GM21576 (cell line): ENCODE measurements at regions not wholly inside any gene's neighbourhood (a gene's known extent, or its start where the extent isn't known, plus 50 kb on each side); places are given as distances from the start of the nearest gene placed in this dataset.

Source experiments
- ATAC-seq: cut with Tn5 transposase; IDR thresholded peaks from one replicate; pipeline ENCODE4 v1.9.1; 2021; ENCODE audit warnings: mild to moderate bottlenecking, moderate library complexity; ENCODE audit not compliant: unreplicated experiment

DNA sequence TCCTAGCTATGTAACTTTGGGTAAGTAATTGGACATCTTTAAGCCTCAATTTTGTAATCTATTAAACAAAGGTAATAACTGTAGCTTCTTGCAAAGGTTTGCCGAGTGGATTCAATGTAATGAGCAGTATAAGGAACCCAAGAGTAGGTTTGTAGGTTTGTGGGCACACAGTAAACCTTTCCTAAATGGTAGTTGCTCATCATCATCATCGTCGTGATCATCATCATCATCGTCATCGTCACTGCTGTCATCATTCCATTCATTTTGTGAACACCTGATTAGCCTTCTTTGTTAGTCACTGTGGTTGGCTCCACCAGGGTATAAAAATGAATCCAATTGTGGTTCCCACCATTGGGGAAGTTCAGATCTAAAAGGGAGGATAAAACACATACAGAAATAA lies 223.1 kb upstream of the KIRREL3 start:
- no peak for ATAC-seq

DNA sequence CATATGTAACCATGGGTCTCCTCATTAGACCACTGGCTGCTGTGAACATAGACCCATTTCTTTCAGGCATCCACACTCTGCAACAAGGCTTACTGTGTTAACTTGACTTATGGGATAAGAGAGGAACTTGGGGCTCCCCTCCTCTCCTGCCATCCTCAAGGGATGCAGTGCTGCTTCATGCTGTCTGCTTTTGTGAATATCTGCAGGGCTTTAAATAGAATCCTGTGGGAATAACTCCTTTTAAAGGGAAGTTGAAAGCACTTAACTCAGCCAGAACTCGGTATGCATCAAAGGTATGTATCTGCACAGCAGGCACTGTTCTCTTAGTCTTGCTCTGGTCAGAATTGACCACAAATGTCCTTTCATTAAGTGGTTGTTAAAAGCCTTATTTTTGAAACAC lies 222.5 kb upstream of the KIRREL3 start:
- ATAC-seq = no peak

DNA sequence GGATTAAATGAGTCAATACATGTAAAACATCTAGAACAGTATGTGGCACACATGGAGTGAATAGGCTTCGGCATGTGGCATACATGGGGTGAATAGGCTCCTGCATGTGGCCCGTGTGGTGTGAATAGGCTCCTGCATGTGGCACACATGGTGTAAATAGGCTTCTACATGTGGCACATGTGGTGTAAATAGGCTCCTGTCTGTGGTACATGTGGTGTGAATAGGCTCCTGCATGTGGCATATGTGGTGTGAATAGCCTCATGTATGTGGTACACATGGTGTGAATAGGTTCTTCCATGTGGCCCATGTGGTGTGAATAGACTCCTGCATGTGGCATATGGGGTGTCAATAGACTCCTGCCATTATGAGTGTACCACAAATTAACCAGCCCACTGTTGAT lies 219.1 kb upstream of the KIRREL3 start:
- no peak for ATAC-seq

DNA sequence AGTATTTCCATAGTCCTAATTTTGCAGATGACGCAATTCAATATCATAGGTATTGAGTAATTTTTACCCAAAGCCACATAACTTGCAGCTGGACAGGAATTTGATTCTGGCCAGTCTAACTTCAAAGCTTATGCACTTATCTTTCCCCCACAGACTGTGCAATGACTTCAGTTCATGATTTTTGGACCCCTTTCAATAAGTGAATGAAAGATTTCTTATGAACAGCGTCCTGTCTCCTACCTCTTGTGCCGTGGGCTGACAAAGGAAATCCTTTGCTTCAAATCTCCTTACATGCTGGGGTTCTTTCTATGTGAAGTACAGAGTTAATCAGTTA lies 217.7 kb upstream of the KIRREL3 start:
- no peak for ATAC-seq

DNA sequence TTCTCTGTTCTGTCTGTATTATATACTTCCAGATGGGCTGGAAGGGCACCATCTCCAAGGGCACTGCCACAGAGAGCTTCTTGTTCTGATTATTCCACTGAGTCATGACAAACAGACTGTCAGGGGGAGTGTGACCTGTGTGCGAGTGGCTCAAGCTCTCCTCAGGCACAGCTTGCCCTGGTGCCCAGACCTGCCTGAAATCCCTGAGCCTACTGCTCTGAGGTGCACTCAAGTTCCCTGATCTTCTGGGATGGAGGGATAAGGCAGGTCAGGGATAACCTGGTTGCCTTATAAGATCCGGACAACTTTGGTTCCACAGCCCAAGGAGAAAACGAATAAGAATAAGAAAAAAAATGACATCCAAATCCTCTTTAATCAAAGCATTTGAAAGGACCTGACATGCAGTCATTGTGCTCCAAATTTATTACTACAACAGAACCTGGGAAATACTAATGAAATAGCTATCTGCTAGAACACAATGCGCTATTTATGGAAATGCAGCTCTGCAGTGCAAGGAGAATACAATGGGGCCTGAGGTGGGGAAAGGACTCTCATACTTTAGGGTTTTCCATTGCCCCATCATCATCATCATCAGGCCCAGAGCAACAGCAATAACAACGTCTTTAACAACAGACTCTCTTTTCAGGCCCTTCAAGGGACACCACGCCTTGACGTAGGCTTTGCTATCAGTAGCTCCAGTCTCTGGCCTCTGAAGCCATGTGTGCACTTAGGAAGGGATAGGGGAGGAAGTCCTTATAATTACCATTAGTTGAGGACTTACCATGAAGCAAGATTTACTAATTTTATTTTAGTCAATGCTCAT lies 217.1 kb upstream of the KIRREL3 start:
- no peak for ATAC-seq

DNA sequence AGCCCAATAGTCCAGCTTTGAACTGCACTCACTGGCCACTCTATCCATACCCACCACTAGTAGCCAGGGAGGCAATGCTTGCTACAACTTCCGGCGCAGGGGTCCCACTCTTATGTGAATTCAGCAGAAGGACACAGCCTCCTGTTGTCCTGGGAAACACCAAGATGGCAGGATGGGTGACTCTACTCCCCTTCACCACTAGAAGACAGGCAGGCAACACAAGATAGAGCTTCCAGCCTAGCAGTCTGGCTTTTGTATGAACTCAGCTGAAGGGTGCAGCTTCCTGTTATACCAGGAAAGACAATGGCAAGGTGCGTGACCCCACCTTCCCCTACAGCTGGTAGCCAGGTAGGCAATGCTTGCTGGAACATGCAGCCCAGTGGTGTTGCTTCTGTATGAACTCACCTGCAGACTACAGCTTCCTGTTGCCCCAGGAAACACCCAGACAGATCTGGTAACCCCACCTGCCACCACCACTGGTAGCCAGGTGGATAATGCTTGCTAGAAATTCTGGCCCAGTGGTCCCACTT lies 205.2 kb upstream of the KIRREL3 start:
- ATAC-seq = no peak

DNA sequence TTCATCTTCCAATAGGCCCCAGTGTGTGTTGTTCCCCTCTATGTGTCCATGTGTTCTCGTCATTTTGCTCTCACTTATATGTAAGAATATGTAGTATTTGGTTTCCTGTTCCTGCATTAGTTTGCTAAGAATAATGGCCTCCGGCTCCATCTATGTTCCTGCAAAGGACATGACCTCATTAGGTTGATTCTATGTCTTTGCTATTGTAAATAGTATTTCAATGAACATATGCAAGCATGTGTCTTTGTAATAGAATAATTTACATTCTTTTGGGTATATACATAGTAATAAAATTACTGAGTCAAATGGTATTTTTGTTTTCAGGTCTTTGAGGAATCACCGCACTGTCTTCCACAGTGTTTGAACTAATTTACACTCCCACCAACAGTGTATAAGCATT lies 202.9 kb upstream of the KIRREL3 start:
- no peak for ATAC-seq

DNA sequence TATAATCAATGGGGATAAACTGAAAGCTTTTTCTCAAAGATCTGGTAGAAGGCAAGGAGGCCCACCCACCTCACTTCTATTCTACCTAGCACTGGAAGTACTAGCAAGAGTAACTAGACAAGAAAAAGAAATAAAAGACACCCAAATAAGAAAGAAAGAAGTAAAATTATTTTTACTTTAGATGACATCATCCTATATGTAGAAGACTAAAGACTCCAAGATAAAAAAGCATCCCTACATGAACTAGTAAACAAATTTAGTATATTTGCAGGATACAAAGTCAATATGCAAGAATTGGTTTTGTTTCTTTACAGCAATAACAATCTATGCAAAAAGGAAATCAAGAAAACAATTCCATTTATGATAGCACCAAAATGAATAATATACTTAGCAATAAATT lies 201.5 kb upstream of the KIRREL3 start:
- ATAC-seq = no peak

DNA sequence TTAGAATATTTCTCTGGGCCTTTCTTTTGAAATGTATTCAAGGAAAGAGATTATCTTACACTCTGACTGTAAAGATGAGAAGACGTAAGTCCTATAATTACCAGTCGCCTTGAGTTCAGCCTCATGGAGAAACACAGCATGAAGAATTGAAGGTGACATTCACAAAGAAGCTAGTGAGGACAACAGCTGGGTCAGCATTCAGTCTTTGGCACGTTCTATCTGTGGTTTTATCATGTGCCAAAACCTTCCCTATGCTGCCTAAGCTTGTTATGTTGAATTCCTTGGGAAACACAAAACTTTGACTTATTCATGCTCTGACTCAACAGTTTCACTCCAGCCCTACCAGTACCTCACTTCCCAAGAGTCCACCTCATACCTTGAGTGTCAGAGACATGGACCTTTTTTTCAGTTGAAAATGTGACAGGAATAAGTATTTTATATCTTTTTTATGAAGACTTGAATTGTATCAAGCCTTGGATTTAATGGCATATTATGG lies 198.8 kb upstream of the KIRREL3 start:
- no peak for ATAC-seq

DNA sequence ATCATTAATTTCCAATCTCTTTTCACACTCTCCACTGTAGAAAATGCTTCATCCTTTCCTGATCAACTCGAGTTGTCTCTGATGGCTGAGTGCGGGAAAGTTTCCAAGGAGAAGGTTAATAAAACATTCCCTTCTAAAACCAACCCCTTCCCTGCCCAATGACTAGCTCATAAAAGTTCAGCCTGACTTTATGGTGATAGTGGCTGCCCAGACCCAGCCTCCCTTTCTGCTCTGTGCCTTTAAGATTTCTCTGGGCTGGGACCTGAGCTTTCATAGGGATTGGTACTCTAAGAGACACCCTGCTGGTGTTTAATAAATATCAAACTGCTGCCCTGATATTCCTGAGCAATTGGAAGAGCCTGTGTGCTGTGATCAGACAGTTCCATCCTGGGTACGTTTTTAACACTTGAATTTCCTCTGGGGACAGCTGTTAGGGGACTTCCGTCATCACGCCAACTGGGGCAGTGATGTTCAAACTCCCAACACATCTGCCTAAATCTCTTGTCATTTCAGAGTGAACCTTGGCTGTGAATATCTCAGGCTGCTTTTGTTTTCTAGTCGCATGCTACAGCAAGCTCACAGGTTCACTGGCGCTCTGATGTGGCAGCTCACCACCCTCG lies 195.0 kb upstream of the KIRREL3 start:
- ATAC-seq = no peak

DNA sequence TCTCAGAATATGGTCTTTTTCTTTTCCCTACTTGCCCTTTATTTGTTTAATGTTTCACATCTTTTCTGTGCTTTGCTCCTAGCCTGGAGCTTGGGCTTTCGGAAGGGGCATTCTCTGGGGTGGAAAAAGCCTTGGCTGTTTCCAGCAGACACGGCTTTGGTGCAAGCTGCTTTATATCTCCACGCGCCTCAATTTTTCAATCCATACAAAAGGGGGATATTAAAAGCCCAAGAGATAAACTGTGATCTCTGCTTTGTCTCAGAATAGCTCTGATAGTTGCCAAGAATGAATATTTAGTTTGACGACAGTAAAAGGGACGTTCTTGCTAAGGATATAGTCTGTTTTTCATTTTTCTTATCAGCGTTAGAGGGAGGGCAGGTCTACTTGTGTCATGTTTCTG lies 194.0 kb upstream of the KIRREL3 start:
- no peak for ATAC-seq

DNA sequence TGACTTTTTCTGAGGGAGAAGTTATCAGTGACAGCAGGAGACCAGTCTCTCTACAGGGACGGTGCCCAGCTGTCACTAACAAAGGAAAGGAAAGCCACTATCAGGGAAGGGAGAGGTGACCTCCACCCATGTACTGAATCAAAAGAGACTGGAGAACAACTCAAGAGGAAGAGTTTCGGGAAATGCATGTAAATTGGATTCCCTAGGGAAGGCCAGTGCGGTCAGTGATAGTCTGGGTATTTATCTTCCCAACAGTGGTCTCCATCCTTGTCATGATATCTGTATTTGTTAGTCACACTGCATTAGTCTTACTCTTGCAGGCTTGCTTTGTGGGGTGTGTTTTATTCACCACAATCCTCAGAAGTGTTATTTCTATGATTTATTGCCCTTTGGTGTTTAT lies 193.4 kb upstream of the KIRREL3 start:
- no peak for ATAC-seq

DNA sequence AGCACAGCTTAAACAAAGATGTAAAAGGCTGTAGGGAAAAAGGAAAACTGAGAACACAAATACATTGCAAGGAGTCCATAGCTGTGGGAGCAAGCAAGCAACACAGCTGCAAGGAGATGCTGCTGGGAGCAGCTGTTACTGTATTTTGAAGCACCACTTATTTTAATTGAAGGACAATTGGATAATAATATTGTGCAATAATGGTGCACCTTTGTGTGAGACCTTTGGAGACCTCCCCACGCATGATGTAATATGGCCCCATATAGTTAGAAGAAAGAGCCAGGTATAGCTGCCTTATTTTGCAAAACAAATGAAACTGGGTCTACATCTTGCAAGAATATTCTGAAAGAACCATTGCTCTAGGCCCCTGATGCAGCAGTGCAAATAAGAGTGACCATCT lies 191.1 kb upstream of the KIRREL3 start:
- ATAC-seq = no peak

DNA sequence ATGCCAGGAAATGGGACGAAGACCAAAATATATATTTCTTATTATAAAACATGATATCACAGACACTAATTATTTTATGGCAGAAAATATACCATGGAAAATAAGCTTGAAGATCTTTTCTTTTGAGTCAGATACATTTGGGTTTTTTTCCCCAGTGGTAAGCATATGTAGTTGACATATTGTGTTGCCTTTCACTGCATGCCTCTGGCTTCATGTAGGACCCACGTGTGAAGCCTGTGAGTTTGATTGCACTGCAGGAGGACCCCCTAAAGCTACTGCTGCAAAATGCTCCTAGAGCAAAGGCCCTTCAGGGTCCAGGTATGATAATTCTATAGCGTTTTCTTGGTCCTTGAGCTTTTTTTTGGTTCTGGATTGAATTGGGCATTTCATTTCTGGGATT lies 190.7 kb upstream of the KIRREL3 start:
- ATAC-seq = no peak

DNA sequence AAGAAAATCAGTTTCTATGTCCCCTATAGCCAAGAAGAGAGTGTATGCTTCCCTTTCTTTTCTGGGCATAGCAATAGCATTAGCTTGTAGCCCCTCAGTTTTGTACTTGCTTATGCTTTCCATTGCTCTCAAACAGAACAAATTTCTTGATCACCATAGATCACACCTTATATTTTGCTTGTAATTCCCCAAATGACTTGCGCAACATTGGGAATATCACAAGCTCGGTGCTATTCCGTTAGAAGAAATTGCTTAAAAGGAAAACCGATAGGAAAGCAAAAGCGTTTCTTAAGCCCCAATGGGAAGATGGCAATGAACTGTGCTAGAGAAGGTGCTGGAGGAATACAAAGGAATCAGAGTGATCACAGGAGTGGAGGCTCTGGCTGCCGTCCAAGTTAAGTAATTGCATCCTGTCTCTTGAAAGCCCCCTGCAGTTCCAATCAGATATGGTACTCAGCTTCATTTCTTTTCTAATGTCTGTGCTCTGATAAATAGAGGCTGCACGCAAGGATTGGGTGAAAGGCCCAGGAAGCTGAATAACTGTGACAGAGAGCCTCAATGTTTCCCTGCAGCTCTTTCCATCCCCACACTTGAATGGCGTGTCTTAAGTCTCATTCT lies 182.1 kb upstream of the KIRREL3 start:
- ATAC-seq = no peak

DNA sequence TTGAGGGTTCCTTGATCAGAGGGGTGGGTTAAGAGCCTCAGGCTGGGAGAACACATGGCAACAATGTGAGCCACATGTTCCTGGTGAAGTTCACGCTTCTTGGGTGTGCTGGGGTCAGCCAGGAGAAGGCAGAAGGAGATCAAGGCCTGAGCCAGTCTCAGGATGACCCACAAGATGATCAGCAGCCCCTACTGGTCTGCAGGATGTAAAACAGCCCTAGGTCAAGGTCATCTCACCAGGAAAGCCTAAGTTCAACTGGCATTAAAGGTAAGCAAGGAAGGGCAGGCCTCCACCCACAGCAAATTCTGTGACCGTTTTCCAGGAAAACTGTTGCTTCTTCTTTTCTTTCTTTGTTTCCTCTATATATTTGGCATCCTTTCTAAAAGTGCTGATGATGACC lies 156.7 kb upstream of the KIRREL3 start:
- no peak for ATAC-seq

DNA sequence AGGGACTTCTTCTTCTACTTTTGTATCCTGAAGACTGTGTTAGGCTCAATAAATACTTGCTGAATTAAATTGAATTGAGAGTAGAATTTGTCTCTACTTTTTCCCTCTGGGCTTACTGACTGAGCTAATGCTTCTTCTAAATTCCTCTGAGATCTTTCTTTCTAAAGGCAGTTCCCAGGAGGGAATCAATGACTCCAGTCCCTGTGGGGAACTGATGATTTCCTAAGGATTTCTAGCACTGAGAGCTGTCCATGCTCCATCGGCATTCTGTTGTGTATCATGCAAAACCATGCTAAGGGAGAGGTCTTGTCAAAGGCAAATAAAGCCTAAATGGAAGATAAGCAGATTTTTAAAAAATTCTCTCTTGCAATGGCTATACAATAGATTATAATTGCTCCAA lies 148.8 kb upstream of the KIRREL3 start:
- no peak for ATAC-seq

DNA sequence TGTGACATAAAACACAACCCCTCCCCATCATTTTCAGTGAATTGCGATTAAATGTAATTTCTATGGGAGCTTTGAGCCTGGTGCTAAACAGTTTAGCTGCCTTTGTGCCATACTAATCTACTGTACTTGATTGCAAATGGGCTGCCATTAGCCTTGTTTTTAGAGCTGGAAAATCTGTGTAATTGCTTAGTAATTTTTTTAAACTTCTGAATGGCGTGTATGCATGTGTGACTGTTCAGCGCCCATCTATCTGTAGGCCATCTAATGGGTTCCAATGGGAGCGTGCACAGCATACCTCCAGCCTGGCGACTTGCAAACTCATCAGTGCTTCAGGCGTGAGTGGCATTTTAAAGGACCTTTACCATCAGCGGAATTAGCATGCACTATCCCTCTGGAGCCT lies 142.7 kb upstream of the KIRREL3 start:
- no peak for ATAC-seq

DNA sequence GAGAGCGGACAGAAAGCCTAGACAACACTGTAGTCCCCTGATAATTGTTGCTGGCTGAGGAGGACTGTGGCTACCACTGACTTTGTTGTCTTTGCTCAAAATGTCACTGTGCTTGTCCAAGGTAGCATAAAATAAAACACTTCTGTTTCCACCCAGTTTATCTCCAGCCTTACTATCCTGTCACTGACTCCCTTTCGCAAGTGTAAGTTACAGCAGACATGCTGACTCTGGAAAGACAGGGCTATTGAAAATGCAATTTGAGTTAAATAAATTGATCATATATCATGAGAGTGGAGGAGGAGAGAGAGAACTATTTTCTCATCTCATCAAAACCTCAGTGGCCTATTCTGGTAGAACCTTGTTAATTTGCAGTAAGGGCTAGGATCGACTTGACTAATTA lies 138.0 kb upstream of the KIRREL3 start:
- no peak for ATAC-seq

DNA sequence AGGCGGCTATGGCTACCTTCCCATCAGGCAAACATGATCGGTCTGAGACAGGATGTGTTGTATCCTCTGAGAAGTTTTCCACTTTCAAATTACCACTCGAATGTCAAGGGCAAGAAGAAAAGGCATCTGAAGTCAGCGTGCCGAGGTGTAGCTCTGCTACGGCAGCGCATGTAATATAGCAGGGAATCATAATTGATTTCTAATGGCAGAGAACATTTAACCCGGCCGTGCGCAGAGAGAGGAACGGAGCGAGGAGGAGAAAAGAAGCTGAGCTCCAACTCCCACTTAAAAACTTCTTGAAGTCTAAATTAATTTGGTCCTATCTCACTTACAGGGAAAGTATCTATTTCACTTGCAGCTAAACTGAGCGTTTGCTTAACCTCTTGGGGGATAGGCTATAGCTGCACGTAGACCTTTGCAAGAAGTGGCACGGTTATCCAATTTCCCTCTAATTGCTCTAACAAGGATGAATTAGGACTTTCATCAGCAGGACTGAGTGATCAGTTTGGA lies 137.3 kb upstream of the KIRREL3 start:
- ATAC-seq = no peak

DNA sequence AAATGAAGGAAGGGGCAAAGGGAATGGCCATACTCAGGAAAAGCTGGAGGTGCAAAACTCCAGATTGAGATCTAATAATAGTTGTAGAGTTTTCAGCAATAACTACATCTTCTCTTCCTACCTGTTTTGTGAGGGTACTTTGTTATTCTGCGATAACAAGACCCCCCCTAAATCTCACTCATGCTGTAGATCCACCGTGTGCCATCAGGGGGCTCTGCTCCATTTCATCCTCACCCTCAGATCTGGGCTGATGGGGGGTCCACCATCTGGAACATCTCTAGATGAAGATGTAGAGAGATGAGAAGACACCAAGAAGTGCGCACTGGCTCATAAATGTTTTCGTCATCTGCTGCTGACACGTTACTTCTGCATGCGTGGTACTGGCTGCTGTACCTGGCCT lies 135.9 kb upstream of the KIRREL3 start:
- ATAC-seq = no peak

DNA sequence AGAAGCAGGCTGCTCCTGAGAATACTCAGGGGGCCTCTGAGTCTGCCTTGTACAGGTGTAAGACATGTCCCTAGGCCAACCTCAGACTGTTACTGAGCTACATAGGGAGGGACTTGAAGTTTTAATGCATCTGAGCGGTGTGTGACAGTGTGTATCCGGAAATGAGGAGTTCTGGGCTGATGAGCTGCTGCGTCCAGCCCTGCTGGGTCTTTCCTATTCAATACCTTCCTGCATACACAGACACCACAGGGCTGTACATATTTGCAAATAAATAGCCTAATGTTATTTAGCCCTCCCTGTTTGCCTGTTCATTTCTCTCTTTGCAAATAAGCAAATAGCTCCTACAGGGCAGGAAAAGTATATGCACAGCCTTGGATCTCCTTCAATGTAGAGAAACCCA lies 134.7 kb upstream of the KIRREL3 start:
- no peak for ATAC-seq
